PC-3 (cell line): ENCODE measurements at regions not wholly inside any gene's neighbourhood (a gene's known extent, or its start where the extent isn't known, plus 50 kb on each side); places are given as distances from the start of the nearest gene placed in this dataset.

ENCODE experiments used
- EZH2 ChIP-seq: fragments of 300-600 bp; sonication (generic); IDR thresholded peaks from one replicate; pipeline ENCODE4 v1.6.1; 2017; ENCODE audit warnings: antibody characterized with exemption, mild to moderate bottlenecking, low read length; ENCODE audit not compliant: unreplicated experiment
- EZH2phosphoT487 ChIP-seq: fragments of 300-600 bp; sonication (generic); IDR thresholded peaks from 2 replicates; pipeline ENCODE4 v1.6.1; 2018; ENCODE audit warnings: mild to moderate bottlenecking, antibody characterized with exemption, low read length, borderline replicate concordance
- TF ChIP-seq, protein P1 (sequence below): fragments of 300-600 bp; sonication (generic); conservative IDR thresholded peaks from 2 replicates; pipeline ENCODE4 v1.5.1; 2017; ENCODE audit warnings: antibody characterized with exemption, low read depth, mild to moderate bottlenecking, low read length

- TF ChIP-seq, protein P1, sequence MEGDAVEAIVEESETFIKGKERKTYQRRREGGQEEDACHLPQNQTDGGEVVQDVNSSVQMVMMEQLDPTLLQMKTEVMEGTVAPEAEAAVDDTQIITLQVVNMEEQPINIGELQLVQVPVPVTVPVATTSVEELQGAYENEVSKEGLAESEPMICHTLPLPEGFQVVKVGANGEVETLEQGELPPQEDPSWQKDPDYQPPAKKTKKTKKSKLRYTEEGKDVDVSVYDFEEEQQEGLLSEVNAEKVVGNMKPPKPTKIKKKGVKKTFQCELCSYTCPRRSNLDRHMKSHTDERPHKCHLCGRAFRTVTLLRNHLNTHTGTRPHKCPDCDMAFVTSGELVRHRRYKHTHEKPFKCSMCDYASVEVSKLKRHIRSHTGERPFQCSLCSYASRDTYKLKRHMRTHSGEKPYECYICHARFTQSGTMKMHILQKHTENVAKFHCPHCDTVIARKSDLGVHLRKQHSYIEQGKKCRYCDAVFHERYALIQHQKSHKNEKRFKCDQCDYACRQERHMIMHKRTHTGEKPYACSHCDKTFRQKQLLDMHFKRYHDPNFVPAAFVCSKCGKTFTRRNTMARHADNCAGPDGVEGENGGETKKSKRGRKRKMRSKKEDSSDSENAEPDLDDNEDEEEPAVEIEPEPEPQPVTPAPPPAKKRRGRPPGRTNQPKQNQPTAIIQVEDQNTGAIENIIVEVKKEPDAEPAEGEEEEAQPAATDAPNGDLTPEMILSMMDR, result no peak
- TF ChIP-seq EZH2 (no peak), EZH2phosphoT487 (no peak)
These were observed 524.9 kb upstream of the PROK2 start for GRCh38 chr3:72309661-72310418.
